AG10803 (cell line): ENCODE measurements at regions not wholly inside any gene's neighbourhood (a gene's known extent, or its start where the extent isn't known, plus 50 kb on each side); places are given as distances from the start of the nearest gene placed in this dataset.

ENCODE experiments used
- DNase-seq: peaks from one replicate; pipeline ENCODE4 v3.0.0; 2010; ENCODE audit warnings: low read depth
- H3K4me3 ChIP-seq: 2 replicates; pipeline ENCODE4 v1.5.1; 2011; ENCODE audit warnings: mild to moderate bottlenecking, low read length, control low read depth
- TF ChIP-seq, protein P1 (sequence below): conservative IDR thresholded peaks from 2 replicates; pipeline ENCODE4 v1.5.1; 2011; ENCODE audit warnings: mild to moderate bottlenecking, low read length, control low read depth, inconsistent platforms

DNA sequence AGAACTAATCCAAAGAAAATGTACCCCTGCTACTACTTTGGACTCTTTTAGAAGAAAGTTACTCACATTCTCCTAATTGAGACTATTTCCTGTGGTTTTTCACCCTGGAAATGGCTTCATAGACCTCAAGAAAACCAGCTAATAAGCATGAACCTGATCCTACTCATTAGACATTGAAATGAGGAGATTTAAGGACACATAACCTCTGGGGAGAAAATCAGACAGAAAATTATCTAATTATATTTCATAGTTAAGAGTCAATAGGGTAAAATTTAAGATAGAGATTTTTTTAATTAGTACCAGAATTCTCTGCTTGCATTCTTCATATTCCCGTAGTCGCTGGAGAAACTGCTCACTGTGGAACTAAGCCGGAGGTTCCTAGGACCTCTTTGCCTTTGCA is 114.6 kb upstream of the ACP3 start:
- H3K4me3 ChIP-seq = no peak overlapping the region
- DNase-seq = no peak

DNA sequence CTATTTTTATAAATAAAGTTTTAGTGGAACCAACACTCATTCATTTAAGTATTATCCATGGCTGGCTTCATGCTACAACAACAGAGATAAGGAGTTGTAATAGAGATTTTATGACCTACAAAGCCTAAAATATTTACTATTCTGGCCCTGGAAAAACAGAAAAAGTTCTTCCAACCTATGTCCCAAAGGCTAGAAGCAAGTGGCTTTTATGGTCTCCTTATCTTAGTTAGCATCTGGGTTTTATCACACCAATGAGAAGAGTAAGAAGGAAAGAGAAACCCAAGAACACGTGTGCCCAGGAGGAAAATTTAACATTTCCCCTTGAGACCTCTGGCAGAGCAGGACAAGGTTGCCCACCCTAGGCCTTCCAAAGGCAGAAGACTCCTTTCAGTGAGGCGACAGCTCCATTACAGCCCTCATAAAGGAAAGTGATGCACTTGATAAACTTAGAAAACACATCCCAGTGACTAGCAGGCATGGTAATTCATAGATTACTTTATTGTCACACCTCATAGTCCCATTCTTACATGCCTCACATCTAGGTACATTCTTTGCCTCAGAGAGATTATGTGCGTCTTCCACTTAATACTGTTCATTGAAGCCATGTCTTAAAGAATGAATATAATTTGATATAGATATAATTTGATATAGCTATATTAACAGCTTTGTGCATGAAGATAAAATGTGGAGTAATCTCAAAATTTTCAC is 113.2 kb upstream of the ACP3 start:
- DNase-seq = no peak
- TF ChIP-seq, protein P1, sequence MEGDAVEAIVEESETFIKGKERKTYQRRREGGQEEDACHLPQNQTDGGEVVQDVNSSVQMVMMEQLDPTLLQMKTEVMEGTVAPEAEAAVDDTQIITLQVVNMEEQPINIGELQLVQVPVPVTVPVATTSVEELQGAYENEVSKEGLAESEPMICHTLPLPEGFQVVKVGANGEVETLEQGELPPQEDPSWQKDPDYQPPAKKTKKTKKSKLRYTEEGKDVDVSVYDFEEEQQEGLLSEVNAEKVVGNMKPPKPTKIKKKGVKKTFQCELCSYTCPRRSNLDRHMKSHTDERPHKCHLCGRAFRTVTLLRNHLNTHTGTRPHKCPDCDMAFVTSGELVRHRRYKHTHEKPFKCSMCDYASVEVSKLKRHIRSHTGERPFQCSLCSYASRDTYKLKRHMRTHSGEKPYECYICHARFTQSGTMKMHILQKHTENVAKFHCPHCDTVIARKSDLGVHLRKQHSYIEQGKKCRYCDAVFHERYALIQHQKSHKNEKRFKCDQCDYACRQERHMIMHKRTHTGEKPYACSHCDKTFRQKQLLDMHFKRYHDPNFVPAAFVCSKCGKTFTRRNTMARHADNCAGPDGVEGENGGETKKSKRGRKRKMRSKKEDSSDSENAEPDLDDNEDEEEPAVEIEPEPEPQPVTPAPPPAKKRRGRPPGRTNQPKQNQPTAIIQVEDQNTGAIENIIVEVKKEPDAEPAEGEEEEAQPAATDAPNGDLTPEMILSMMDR = no peak
- no peak overlapping the region for H3K4me3 ChIP-seq

More for the DNA sequence above, 114.6 kb upstream of the ACP3 start:
- TF ChIP-seq, protein P1 = no peak

DNA sequence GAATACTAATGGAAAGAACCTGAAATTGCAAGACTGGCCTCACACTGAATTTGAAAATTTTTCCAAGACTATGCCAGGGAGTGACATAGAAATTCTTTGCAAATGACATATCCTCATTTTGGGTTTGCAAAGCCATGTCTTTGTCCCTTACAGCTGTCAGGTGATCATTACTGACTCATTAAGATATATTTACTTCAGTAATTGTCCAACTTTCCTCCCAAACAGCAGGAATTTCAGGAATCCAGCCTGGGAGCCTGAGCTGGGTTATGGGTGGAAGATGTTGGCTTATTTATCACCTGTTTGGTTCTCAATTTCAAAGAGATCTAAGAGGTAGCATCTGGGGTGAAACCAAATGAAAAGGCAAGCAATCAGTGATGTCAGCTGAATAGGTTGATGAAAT is 111.6 kb upstream of the ACP3 start:
- no peak overlapping the region for H3K4me3 ChIP-seq
- DNase-seq = no peak
- TF ChIP-seq, protein P1 = no peak

DNA sequence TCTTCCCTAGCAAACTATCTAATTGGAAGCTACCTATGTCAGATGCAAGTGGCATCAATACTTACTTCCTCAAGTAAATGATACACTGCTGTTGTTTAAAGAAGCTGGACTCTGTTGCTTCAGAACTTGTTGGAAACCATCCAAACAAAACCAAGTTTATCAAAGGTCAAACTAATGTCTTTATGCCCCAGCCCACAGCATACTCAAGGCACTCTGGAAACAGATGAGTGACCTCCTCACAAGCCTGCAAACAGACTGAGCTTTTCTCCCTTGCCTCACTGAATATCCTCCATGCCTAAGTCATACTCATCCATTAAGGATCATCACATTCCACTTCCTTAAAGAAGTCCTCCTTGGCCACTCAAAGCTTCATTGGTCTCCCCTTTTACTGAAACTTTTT is 107.4 kb upstream of the ACP3 start:
- DNase-seq = no peak
- H3K4me3 ChIP-seq = no peak overlapping the region
- TF ChIP-seq, protein P1 = no peak

DNA sequence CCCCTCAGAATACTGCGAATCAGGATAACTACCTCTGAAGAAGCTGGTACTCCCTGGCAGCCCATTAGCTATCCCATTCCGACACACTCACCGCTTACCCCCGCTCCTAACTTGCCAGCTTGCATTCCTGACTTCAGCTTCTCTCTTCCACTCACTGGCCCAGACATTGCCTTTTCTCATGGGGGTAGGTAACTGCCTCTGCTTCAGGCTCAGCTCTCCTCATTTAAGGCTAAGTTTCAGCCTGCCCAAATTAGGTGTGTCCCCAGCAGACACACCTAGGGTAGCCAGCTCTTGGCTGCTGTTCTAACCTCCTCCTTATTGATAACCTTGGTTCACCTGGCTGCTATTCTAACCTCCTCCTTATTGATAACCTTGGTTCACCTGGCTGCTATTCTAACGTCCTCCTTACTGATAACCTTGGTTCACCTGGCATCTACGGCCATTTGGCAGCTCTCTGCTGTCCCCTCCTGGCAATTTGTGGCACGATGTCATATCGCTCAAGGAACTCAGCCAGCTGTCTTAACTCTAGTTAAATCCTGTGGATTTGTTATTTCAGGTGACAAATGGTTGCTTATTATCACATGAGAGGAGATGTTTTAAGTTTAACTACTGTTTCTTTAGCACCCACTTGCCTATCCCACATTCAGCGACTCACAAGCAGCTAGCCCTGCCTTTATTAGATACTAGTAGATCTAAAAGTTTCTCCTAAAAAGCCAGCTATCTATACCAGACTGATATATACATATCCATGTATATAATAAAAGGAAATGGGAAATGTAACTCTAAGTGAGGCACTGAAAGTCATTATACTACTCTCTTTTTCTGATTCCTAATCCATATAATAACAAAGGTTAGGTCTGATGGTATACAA is 106.5 kb upstream of the ACP3 start:
- H3K4me3 ChIP-seq = no peak overlapping the region
- TF ChIP-seq, protein P1 = peak; percentile 36
- DNase-seq = no peak

DNA sequence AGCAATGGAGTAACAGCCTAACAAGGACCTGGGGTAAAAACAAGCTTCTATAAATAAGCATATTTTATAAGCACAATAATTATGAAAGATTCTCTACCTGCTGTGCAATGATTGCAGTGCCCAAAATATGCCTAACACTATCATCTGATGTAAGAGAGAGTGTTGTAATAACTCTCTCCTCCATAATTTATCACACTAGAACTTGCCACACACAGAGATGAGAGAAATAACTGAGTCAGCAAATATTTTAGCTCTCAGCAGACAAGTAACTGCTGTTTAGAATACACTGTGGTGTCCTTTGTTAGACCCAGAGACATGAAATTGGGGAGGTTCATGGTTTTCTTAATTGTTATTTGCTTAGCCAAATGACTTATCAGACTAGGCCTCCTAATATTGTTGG is 105.3 kb upstream of the ACP3 start:
- TF ChIP-seq, protein P1 = no peak
- H3K4me3 ChIP-seq = no peak overlapping the region
- peak; percentile 18 for DNase-seq
